Omental fat pad (tissue), 3 donors: ENCODE measurements at regions not wholly inside any gene's neighbourhood (a gene's known extent, or its start where the extent isn't known, plus 50 kb on each side); places are given as distances from the start of the nearest gene placed in this dataset.

Source experiments
- ATAC-seq: fragments of 150-250 bp; one replicate; pipeline ENCODE4 v1.9.1; 2016; ENCODE audit warnings: mild to moderate bottlenecking, moderate library complexity; ENCODE audit not compliant: low FRiP score
- DNase-seq: peaks from one replicate; pipeline ENCODE4 v3.0.0-alpha.2; 2019; ENCODE audit warnings: low spot score
- TF ChIP-seq, protein P1 (sequence below), 3 donors: fragments of 450-650 bp; IDR thresholded peaks; one replicate each; pipeline ENCODE4 v1.5.1; 2016 to 2017; ENCODE audit warnings: antibody characterized with exemption in 3 of 3, mild to moderate bottlenecking in 3 of 3, moderate library complexity in 2 of 3

- TF ChIP-seq, protein P1, sequence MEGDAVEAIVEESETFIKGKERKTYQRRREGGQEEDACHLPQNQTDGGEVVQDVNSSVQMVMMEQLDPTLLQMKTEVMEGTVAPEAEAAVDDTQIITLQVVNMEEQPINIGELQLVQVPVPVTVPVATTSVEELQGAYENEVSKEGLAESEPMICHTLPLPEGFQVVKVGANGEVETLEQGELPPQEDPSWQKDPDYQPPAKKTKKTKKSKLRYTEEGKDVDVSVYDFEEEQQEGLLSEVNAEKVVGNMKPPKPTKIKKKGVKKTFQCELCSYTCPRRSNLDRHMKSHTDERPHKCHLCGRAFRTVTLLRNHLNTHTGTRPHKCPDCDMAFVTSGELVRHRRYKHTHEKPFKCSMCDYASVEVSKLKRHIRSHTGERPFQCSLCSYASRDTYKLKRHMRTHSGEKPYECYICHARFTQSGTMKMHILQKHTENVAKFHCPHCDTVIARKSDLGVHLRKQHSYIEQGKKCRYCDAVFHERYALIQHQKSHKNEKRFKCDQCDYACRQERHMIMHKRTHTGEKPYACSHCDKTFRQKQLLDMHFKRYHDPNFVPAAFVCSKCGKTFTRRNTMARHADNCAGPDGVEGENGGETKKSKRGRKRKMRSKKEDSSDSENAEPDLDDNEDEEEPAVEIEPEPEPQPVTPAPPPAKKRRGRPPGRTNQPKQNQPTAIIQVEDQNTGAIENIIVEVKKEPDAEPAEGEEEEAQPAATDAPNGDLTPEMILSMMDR (IDR thresholded peaks at IDR 0.05), result no peak
- ATAC-seq (no peak), DNase-seq (no peak)
Observed at GRCh38 chr14:87866116-87866515, 126.9 kb downstream of the GALC start.

GRCh38 chr14:87864356-87865270, 128.4 kb downstream of the GALC start:
- ATAC-seq, result no peak
- TF ChIP-seq, protein P1 (IDR thresholded peaks at IDR 0.05), result no peak

DNA sequence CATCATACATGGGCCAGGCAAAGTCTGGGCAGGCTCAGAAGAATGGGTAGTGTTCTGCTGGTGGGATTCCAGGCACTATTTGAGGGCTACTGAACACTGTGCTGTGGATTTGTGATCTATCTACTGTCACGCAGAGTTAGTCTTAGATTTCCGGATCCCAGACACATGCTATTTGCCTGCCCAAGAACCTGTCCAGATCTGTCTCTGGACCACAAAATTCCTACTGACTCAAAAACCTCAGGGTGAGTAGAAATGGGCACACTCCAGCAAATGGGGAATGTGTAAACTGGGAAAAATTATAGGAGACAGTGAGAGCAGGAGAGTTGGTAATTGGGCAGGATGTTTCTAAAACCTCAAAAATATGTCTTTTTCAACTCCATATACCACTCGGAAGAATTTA, 129.9 kb downstream of the GALC start:
- TF ChIP-seq, protein P1 (IDR thresholded peaks at IDR 0.05), result no peak
- ATAC-seq, result no peak

More at GRCh38 chr14:87864356-87865270, 128.4 kb downstream of the GALC start:
- no peak for DNase-seq

DNA sequence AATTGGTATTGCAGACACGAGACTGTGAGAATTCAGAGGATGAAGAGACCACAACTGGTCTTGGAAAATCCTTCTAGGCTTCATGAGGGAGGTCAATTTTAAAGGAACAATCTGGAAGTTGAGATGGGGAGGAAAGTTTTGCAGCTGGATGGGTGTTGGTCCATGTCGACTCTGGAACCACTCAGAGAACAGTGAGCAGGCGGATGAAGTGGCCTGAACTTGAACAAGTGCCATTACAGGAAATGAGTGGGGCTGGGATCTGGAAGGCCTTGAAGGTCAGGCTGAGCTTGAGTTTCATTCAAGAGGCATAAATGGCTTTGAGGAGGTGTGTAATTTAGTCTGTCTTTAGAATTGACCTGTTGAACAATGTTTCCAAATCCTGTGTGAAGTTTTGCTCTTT, 140.9 kb downstream of the GALC start:
- ATAC-seq (no peak), DNase-seq (no peak)
- TF ChIP-seq, protein P1 (IDR thresholded peaks at IDR 0.05), result no peak

More for the DNA sequence above, 129.9 kb downstream of the GALC start:
- DNase-seq, result no peak

DNA sequence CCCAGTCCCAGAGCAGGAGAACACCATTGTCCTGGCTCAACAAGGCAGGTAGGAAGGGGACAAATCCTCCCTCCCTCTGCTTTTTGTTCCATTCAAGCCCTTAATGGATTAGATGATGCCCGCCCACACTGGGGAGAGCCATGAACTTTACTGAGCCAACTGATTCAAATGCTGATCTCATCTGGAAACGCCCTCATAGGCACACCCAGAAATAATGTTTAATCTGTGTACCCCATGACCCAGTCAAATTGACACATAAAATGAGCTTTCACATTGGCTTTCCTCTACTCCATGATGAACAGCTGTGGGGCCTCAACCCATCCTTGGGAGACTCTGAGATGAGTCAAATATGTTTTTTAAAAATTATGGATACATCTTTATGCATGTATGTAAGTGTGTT, 141.8 kb downstream of the GALC start:
- TF ChIP-seq, protein P1 (IDR thresholded peaks at IDR 0.05), result no peak
- DNase-seq (no peak), ATAC-seq (no peak)

GRCh38 chr14:87847216-87847755, 145.7 kb downstream of the GALC start:
- DNase-seq, result no peak
- TF ChIP-seq, protein P1 (IDR thresholded peaks at IDR 0.05), result no peak
- no peak for ATAC-seq

- no peak for ATAC-seq
- TF ChIP-seq, protein P1 (IDR thresholded peaks at IDR 0.05), result no peak
- DNase-seq, result no peak
Observed at GRCh38 chr14:87840906-87841305, 152.1 kb downstream of the GALC start.
